EH (cell line): ENCODE measurements at regions not wholly inside any gene's neighbourhood (a gene's known extent, or its start where the extent isn't known, plus 50 kb on each side); places are given as distances from the start of the nearest gene placed in this dataset.
"Not testable (repeated sequence)": the region's sequence is repeated elsewhere in the genome, so short reads cannot be mapped to it uniquely, and the experiment has no call there.

Source experiments
- DNase-seq: peaks from one replicate; pipeline ENCODE4 v3.0.0-alpha.2; 2015; ENCODE audit warnings: low read depth

DNA sequence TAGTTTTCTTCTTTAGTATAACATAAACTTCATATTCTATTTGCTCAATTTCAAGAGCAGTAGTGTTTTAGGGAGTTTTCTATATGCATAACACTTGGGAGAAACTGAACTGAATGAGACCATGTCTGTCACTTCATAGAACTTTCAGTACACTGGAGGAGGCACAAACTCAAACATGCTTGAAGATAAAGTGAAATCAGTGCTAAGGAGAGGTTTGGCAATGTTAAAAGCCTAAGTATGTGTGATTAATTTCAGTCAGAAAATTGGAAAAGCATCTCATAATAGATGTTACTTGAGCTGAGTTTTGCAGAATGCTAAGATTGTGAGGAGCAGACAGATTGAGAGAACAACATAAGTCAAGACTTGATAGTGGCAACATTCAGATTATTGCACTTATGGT, 411.2 kb upstream of the HS3ST1 start:
- no peak for DNase-seq

DNA sequence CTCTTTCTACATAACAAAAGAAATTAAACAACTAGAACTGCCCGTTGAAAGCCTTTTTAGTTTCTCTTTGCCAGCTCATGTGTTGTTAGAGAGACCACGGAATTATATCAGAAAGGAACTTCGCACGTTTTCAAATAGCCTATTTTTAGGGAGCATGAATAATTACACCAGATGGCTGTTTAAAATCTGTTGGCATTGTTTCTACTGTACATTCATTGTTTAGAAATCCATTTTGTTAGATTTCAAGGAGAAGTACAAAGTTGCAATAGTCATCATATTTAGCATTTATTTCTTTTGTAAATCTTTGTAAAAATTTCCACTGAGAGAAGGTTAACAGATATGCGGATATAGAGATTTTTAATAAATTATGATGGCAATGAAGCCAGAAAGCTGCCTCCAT, 403.0 kb upstream of the HS3ST1 start:
- no peak for DNase-seq

DNA sequence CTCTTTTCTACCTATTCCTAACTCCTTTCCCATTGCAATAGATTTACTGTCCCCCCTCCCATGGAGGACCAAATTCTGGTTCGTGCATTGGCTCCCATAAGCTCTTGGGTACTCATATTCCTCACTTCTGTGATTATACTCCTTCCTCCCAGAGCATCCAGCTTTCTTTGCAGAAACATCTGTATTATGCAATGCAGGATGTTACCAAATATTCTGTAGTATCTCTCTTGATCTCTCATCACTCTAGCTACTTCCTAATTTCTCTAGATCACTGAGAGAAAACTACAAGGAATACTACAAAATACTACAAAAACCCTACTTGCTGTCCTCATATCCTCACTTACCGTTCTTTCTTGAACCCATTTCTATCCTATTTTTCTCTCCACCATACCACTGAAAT, 395.9 kb upstream of the HS3ST1 start:
- no peak for DNase-seq

DNA sequence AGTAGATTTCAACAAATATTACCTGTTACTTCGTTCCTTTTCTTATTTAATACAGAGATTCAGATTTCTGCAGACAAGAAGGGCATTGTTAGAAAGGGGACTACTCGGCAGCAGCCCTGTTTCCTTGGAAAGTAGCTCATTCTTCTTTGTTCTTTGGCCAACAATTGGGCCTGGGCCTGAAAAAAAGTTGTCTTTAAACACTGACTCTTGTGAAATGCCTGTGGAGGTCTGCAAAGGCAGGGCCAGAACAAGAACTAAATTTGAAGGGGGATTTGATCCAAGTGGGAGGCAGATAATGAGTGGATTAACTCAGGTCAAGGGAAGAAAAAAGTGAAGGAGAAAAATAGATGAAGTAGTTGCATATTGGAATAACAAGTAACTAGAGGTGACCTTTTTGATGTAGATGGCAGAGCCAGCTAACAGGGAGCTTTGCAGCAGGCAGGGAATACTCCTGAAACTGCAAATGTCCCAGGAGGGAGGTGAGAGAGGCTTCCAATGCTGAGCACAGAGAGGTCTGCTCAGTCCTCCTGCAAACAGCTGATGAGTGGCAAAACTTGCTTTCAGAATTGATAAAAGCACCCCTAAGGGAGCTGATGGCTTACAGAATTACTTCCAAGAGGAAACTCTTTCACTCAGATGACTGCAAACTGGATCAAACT, 393.2 kb upstream of the HS3ST1 start:
- no peak for DNase-seq

DNA sequence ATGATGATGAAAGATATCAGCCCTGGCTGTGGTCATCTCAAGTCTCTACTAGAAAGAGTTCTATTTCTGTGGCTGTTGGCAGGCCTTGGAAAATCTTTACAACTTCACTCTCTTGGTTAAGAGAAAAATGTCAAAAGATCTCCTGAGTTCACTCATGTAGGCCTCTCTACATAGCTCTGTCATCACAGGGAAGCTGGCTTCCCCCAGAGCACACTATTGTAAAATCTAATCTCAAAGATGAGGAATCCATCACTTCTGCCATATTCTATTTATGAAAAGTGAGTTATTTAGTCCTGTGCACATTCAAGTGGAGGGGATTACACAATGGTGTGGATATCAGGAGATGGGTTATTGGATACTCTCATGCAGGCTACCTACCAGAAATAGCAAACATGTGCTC, 388.4 kb upstream of the HS3ST1 start:
- no peak for DNase-seq

DNA sequence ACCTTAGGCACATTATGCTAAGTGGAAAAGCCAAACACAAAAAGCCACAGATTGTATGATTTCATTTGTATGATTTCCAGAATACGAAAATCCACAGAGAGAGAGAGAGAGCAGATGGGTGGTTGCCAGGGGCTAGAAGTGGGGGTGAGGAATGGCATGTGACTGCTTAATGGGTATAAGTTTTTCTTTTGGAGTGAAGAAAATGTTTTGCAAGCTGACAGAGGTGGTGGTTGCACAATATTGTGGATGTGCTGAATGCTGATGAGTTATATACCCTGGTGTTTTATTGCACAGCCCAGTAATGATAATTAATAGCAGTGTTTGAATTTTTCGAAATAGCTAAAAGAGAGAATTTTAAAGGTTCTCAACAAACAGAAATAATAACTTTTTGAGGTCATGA, 386.1 kb upstream of the HS3ST1 start:
- DNase-seq, result no peak

DNA sequence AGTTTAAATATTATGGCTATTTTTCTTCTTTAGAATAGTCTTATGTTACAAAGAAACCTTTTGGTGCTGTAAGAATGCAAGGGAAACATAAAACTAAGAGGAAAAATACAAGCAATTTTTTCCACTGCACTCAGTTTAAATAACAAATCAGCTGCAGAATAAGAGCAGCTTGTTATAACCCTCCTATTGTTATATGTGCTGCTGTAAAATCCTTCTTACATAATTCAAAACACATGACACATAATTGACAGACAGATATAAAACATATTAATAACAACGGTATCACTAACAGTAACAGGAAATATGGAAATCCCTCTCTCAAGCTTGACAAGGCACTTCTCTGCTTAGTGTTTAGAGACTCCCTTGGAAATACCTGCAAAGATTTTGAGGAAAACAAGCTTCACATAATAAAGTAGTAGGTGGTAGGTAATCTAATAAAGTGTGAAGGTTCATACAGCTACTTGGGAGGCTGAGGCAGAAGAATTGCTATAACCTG, 385.3 kb upstream of the HS3ST1 start:
- DNase-seq, result no peak

DNA sequence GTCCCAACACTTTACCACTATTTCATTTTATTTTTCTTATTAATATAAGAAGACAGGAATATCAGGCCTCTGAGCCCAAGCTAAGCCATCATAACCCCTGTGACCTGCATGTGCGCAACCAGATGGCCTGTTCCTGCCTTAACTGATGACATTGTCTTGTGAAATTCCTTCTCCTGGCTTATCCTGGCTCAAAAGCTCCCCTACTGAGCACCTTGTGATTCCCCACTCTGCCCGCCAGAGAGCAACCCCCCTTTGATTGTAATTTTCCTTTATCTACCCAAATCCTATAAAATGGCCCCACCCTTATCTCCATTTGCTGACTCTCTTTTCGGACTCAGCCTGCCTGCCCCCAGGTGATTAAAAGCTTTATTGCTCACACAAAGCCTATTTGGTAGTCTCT, 382.8 kb upstream of the HS3ST1 start:
- not testable (repeated sequence) for DNase-seq

DNA sequence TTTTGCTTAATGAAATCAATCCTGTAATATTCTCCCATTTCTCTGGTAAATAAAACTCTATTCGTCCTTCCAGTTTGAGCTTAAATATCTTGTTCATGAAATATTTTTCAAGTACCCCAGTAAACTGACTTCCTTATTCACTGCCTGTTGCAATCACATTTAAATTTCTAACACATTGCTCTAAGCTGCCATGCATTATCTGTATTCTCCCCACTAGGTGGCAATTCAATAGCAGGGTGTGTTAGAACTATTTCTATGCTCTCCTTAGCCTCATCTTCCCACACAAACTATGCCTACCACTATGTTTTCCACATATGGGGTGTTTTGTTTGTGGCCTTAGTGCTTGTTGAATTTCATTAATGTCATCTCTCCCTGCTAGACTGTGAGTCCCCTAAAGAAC, 377.1 kb upstream of the HS3ST1 start:
- DNase-seq, result no peak

DNA sequence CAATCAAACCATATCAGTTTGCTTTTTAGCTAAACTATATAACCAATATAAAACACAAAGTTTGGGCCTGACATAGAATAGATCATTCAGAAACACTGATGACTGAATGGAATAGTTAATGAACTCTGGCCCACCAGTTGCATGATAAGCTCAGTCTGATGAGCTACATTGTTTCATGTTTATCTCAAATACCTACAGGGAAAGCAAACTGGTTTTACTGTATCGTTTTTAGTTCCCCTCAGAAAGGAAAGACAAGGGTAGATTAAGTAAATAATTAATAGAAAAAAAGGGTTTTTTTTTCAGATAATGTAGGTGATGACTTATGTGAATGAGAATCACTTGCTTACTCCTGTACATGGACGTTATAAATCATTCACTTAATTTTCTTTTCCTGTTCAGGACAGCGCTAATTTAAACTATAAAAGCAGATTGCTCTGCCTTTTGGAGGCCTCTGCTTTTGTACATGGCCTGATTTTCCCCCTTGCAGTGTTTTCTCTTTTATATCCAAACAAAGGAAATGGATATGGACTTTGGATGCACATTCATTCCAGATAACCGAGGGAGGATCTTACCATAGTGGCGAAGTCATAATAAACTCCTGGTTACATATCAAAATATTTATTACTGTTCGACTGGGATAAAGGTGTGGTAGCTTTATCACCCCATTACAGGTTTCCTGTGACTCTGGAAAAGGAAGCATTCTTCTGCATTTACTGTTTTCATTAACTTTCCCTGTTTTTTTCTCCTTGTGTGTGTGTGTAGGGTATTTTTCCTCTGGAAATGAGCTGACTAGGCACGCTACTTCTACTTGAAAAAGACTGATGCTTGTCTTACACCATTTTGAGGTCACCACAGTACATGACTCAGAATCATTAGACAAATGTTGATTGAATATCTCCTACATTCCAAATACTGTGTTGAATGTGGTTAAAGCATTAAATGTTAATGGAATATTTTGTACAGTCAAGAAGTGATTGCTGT, 373.1 kb upstream of the HS3ST1 start:
- no peak for DNase-seq

DNA sequence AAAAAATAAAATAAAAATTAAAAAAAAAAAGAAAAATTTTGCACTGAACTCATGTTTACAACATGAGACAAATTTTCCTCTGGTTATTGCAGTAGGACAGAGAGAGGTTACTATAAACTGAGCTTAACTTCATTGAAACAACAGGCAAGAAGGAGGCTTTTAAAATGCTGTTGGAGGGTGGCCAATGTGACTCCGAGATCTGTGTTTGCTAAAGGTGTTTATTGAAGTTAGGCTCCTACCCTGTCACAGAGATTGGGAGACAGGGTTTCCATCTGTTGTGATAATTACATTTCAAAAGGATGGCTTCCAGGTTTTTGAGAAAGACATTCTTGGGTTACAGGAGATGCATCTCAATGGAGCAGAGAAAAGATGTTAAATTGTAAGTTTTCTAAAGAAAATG, 370.5 kb upstream of the HS3ST1 start:
- DNase-seq, result no peak

DNA sequence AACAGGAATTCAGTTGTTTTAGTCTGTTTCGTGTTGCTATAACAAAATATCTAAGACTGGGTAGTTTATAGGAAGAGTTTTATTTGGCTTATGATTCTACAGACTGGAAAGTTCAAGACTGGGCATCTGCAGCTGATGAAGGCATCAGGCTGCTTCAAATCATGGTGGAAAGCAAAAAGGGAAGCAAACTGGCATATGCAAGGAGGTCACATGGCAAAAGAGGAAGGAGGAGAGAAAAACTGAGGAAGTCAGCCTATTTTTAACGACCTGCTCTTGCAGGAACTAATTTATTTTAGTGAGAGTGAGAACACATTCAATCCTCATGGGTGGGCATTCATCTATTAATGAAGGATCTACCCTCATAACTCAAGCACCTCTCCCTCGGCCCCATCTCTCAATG, 363.1 kb upstream of the HS3ST1 start:
- DNase-seq, result no peak

DNA sequence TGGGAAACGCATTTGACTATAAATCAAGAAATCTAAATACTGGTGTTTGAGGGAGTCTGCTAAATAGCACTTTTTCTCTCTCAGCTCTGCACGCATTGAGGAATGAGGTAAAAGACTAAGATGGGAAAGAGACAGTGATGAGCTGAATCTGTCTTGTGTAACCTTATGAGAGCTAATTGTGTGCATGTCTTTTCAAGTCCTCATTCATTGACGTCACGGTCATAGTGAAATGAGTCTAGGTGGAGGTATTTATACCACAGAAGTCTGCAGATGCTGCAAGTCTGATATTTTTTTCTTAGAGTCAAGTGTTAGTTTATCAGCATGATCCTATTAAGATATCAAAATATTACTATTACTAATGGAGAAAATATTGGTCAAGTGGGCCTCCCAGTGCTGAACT, 361.5 kb upstream of the HS3ST1 start:
- DNase-seq, result no peak

DNA sequence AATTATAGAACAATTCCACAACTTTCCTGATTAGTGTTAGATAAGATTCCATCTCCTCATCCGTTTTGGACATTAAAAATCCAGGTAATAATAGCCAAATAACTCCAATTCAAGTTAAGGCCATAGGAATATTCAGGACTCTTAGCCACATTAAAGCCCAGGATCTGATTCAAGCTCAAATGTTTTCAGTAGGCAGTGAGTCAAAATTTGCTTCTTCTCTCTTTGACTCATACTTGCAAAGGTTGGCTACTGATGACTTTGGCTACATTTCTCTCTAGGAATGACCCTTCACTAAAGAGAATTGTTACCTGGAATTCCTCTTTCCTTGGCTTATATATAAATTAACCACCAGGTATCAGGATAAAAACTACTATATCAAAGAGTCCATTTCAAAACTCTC, 354.9 kb upstream of the HS3ST1 start:
- no peak for DNase-seq

DNA sequence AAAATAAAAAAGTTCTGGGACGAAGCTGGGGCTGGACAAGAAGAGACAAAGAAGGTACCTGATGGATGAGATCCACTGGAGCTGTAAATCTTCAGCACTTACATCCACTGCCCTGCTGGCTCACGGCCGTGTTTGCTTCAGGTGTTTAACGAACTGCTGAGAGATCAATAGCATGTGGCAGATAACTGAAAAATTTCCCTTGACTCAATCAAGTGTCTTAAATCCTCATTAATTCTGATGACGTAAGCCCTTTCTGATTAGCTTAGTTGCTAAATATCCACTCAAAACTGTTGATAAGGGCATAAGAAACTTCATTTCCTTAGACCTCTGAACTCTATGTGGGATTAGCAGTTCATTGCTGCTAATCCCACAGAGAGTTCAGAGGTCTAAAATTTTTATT, 354.2 kb upstream of the HS3ST1 start:
- no peak for DNase-seq

DNA sequence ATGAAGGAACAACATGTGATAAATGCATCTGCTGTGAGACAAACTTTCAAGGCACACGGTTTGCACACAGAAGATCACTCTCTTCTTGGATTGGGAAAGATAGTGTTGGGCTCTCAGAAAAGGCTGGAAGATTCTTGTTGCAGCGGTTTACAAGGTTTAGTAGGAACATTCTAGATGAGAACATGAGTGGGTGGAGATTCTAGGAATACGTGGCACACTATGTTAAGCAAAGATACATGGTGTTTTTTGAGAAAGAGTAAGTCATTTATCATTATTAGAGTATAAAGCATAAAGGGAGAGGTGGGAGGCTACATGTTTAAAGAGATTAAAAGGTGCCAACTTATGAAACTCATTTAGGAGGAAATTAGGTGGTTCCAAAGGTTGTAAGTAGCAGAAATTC, 348.8 kb upstream of the HS3ST1 start:
- no peak for DNase-seq

DNA sequence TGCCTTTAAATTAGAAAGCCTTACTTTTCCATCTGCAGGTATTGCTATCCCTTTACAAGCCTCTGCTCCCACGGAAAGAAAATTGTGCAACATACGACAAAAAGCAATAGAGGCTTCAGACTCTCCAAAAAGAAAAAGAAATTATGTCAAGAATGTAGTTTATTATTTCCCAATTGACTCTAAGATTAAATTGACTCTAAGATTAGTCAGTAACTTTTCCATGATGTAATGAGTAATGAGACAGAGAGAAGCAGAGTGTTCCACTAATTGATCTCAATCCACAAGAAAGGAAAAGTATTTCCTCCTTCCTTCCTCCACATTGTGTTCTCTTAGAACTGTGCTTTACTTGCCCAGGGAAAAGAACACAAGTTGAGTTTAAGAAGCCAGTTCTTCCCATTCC, 345.7 kb upstream of the HS3ST1 start:
- DNase-seq, result no peak

DNA sequence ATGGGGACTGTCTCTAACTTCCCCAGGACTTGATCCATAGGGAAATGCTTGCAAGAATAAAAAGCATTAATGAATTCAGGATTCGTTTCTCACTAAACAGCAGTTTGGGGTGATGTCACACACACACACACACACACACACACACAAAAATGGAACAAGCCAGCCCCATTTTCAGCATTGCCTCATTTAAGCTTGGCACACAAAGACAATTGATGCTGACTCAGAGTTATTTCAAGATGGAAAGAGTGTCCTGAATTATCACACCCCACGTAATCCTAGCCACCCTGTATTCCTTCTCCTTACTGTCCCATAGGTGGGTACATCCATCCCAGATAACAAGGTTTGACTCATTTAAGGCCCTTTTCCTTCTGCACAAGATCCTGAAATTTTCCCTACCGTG, 345.1 kb upstream of the HS3ST1 start:
- no peak for DNase-seq

DNA sequence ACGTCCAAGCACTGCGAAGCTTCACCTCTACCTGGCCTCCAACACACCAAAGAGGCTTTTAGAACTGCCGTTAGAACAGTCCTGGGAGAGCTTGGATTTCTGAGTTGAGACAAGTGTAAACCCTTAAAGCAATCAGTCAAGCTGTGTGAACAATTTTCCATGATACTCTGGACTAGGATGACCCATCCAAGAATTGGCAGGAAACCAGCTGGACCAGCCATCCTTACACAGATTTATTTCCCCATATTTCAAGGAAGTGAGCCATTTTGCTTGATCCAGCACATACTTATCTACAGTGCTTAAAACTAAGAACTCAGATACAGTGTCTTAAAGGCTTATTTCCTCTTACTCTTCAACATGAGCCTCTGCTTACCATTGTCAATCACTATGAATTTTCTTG, 340.7 kb upstream of the HS3ST1 start:
- no peak for DNase-seq

DNA sequence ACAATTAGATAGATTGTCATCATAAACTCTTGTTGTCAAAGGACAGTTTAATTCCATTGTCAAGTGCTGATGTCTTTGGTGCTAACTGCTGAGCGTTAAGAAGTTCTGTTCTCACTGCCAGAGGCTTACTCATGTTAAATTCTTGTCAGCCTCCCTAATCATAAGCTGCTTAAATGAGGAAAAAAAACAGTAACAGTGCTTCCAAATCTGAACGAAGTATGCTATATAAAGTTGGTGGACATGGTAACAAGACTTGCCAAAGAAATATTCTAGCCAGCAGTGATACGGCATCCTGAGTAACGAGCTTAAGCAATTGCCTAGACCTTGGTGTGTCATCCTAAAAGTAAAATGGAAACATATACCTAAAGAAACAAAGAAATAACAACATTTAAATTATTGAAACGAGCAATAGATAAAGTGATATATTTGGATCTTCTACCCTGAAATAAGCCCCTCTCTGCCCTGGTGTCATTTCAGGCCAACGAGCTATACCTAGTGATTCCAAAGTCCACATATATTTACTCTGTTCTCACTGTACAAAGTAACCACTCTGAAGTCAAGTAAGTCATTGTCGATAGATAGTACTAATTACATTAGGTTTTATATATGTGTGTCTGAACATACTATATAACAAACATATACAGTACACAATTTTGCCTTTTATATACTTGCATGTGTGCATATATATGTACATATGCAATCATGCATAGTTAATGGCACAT, 339.7 kb upstream of the HS3ST1 start:
- DNase-seq, result no peak

DNA sequence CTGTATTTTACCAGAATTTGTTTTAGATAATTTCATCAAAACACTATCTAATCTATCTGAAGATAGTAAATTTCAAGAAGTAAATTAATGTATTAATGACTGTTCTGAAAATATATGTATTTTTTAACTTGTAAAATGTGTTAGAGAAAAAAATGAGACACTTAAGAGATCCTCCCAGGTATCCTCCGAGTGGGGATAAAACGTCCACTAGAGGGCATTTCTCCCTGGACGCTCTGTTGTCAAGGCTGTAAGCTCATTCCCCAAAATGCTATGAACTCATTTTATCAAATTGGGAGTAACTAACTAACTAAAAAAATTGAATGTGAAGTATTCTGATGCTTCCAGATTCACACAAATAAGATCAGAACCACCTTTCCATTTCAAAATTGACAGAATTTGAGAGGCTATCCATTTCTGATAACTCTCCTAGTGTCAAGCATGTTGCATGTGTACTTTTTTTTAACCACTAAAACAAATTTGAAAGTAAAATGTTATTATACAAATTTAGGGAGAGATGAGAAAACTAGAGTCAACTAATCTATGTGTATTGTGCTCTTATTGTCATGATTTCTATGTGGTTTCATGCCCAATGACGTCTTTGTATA, 337.3 kb upstream of the HS3ST1 start:
- DNase-seq, result peak; percentile 6

DNA sequence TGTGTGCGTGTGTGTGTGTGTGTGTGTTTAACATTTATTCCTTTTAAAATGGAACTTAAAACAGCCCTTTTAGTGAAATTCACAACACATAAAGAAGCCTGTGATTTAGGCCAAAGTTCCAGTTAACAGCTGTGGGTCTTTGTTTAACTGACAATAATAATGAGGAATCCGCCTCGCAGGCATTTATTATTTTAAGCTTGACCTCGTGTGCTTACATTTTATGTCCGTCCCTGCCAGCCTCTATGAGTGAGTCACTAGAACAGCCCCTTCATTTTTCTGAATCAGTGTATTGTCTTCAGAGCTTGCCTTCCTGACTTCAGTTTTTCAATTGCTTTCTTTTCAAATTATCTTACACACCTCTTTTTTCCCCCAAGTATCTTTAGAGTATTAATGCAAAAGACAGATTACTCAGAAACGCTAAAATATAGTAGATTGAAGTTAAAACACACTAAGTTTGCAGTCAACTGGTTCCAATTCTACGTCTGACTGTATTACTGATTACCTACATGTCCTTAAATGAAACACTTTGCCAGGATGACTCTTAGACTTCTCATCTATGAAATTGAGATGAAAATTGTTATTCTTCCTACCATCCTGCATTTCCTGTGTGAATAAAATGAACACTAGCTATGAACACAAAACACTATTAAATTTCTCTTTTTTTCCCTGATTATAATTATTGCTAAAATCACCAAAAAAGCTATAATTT, 319.6 kb upstream of the HS3ST1 start:
- peak; percentile 59 for DNase-seq
